Vagina (tissue), 2 donors: ENCODE measurements at regions not wholly inside any gene's neighbourhood (a gene's known extent, or its start where the extent isn't known, plus 50 kb on each side); places are given as distances from the start of the nearest gene placed in this dataset.

Experiments
- DNase-seq, 2 donors: peaks; one replicate each; pipeline ENCODE4 v3.0.0-alpha.2; 2017; ENCODE audit errors: extremely low spot score in 2 of 2
- H3K27ac ChIP-seq: fragments of 200-600 bp; sonication (generic); one replicate; pipeline ENCODE4 v1.5.1; 2019
- H3K27me3 ChIP-seq: fragments of 200-600 bp; sonication (generic); one replicate; pipeline ENCODE4 v1.5.1; 2019
- H3K36me3 ChIP-seq, 2 donors: fragments of 200-600 bp; sonication (generic); one replicate each; pipeline ENCODE4 v1.5.1; 2017 to 2019
- H3K4me1 ChIP-seq: fragments of 200-600 bp; sonication (generic); one replicate; pipeline ENCODE4 v1.5.1; 2019
- H3K4me3 ChIP-seq, 2 donors: fragments of 200-600 bp; sonication (generic); 1 replicate in 1 of 2; 2 replicates in 1 of 2; pipeline ENCODE4 v1.5.1; 2016 to 2019
- H3K9me3 ChIP-seq: fragments of 200-600 bp; sonication (generic); one replicate; pipeline ENCODE4 v1.5.1; 2019
- POLR2A ChIP-seq, 2 donors: fragments of 450-650 bp; IDR thresholded peaks; one replicate each; pipeline ENCODE4 v1.6.1; 2017; ENCODE audit warnings: antibody characterized with exemption in 2 of 2, mild to moderate bottlenecking in 2 of 2, moderate library complexity in 2 of 2
- POLR2AphosphoS5 ChIP-seq, 2 donors: sonication (generic); formaldehyde crosslinking; IDR thresholded peaks; one replicate each; pipeline ENCODE4 v1.9.0; 2017; ENCODE audit warnings: antibody characterized with exemption in 2 of 2, mild to moderate bottlenecking in 2 of 2, low read depth in 1 of 2; ENCODE audit not compliant: insufficient read depth in 1 of 2
- intact Hi-C: fragments of 100-400 bp; cut with DNase I; formaldehyde crosslinking; loops from one replicate; pipeline ENCODE4 v1.15.1; 2023
- TF ChIP-seq, protein P1 (sequence below), 3 experiments: fragments of 450-650 bp in 2 of 3; fragments of 200-600 bp in 1 of 3; sonication (generic) in 1 of 3; IDR thresholded peaks; one replicate each; pipeline ENCODE4 v1.5.1; 2017 to 2019; ENCODE audit warnings: antibody characterized with exemption in 3 of 3, mild to moderate bottlenecking in 2 of 3, moderate library complexity in 2 of 3

DNA sequence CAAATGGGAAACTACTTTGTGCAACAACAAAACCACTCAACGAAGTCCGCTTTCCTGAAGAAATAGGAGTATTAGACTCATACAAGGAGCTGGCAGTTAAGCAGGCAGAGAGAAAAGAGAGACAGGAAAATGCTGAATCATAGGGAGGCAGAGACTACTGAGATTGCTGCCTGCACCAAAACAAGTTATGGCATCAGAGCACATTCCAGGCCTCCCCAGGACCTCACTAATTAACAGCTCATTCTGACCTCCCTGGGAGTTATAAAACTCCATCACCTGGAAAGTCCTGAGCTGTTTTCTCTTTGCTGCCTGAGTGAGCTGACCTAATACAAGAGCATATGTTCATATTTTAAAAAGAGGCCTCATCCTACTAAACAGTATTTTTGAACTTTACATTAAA is 741.0 kb downstream of the MCTP2 start:
- H3K27me3 ChIP-seq: no peaks in the 10 kb centered on the region

DNA sequence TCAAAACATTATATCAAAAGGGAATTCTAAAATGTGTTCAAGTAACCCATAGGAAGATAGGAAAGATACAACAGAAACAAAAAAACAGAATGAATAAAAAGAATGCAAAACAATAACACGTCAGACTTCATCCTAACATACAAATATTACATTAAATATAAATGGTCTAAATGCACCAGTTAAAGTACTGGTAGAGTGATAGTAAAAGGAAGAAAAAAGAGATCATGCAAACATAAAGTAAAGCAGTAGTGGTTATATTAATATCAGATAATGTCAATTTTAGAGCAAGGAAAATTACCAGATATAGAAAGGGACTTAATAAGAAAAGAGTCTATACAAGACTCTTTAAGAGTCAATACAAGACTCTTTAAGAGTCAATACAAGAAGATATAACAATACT is 755.7 kb downstream of the MCTP2 start:
- Histone ChIP-seq H3K36me3 (no peaks in the 10 kb centered on the region), H3K4me1 (no peaks in the 10 kb centered on the region), H3K9me3 (no peaks in the 10 kb centered on the region), H3K4me3 (no peak overlapping the region), H3K27me3 (no peaks in the 10 kb centered on the region), H3K27ac (no peak overlapping the region)
- intact Hi-C loops: no loop called here
- DNase-seq: no peak
- TF ChIP-seq POLR2A (IDR thresholded peaks at IDR 0.05): no peak

More for the DNA sequence above, 741.0 kb downstream of the MCTP2 start:
- Histone ChIP-seq H3K4me3 (no peak overlapping the region), H3K36me3 (no peaks in the 10 kb centered on the region), H3K9me3 (no peaks in the 10 kb centered on the region), H3K27ac (no peak overlapping the region), H3K4me1 (no peaks in the 10 kb centered on the region)
- TF ChIP-seq POLR2AphosphoS5 (IDR thresholded peaks at IDR 0.05; ENCODE audit: insufficient read depth in 1 of 2, low read depth in 1 of 2) (no peak), POLR2A (IDR thresholded peaks at IDR 0.05) (no peak)
- TF ChIP-seq, protein P1, sequence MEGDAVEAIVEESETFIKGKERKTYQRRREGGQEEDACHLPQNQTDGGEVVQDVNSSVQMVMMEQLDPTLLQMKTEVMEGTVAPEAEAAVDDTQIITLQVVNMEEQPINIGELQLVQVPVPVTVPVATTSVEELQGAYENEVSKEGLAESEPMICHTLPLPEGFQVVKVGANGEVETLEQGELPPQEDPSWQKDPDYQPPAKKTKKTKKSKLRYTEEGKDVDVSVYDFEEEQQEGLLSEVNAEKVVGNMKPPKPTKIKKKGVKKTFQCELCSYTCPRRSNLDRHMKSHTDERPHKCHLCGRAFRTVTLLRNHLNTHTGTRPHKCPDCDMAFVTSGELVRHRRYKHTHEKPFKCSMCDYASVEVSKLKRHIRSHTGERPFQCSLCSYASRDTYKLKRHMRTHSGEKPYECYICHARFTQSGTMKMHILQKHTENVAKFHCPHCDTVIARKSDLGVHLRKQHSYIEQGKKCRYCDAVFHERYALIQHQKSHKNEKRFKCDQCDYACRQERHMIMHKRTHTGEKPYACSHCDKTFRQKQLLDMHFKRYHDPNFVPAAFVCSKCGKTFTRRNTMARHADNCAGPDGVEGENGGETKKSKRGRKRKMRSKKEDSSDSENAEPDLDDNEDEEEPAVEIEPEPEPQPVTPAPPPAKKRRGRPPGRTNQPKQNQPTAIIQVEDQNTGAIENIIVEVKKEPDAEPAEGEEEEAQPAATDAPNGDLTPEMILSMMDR (IDR thresholded peaks at IDR 0.05): no peak
- intact Hi-C loops: no loop called here
- no peak for DNase-seq

DNA sequence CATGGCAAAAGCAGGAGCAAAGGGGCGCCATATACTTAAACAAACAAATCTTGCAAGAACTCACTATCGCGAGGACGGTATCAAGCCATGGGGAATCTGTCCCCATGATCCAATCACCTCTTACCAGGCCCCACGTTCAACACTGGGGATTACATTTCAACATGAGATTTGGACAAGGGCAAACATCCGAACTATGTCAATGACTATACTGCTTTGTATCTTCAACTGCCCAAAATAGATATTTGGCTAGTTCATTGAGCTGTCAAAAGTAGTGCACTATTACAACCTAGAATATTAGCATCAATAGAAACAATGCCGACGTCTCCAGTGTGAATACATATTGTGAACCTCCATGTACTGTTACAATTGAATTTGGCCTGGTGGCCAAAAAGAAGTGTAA is 760.4 kb downstream of the MCTP2 start:
- Histone ChIP-seq H3K36me3 (no peaks in the 10 kb centered on the region), H3K4me1 (no peaks in the 10 kb centered on the region), H3K27ac (no peak overlapping the region), H3K4me3 (no peak overlapping the region), H3K9me3 (no peaks in the 10 kb centered on the region), H3K27me3 (no peaks in the 10 kb centered on the region)
- TF ChIP-seq, protein P1 (IDR thresholded peaks at IDR 0.05): no peak
- TF ChIP-seq POLR2A (IDR thresholded peaks at IDR 0.05) (no peak), POLR2AphosphoS5 (IDR thresholded peaks at IDR 0.05; ENCODE audit: insufficient read depth in 1 of 2, low read depth in 1 of 2) (no peak)
- no peak for DNase-seq
- intact Hi-C loops: no loop called here

DNA sequence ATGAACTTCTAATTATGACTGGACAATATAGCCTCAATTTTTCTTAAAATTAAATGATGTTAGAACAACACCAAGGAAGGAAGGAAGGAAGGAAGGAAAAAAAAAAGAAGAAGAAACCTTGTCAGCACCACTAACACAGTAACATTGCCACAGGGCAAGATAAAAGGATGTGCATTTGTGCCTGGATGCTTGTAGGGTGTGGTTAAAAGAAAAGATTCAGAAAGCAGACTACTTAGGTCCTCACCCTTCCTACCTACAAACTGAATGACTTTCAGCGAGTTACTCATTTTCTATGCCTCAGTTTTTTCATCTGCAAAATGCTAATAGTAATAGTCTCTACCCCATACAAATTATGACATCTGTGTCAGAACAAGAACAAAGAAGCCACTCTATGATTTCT is 778.3 kb downstream of the MCTP2 start:
- Histone ChIP-seq H3K36me3 (no peaks in the 10 kb centered on the region), H3K4me1 (no peaks in the 10 kb centered on the region), H3K27ac (no peak overlapping the region), H3K4me3 (no peak overlapping the region), H3K27me3 (no peaks in the 10 kb centered on the region), H3K9me3 (no peaks in the 10 kb centered on the region)
- no peak for TF ChIP-seq POLR2AphosphoS5 (IDR thresholded peaks at IDR 0.05; ENCODE audit: insufficient read depth in 1 of 2, low read depth in 1 of 2)
- no peak for TF ChIP-seq POLR2A (IDR thresholded peaks at IDR 0.05)
- TF ChIP-seq, protein P1 (IDR thresholded peaks at IDR 0.05): no peak
- intact Hi-C loops: no loop called here
- no peak for DNase-seq

DNA sequence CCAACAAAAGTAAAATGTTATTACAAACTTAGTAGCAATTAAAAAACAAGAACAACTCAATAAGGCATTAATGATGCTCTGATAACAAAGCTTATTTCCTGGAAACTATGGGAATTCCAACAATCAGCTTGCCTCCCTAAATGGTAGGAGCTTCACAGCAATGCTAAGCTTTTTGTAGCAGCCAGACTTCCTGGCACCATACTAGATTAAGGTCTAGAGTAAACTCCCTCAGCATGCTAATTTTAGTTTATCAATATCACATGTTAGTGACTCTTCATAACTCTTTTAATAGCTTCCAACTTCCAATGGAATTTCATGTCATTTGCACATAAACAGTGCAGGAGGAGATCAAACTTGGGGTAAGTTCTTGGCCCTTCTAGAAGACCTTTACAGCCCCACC is 782.0 kb downstream of the MCTP2 start:
- H3K4me1 ChIP-seq: peaks cover 12% of the 10 kb centered on the region
- no peak for DNase-seq
- TF ChIP-seq, protein P1 (IDR thresholded peaks at IDR 0.05): no peak
- no peak for TF ChIP-seq POLR2A (IDR thresholded peaks at IDR 0.05)
- no peak for TF ChIP-seq POLR2AphosphoS5 (IDR thresholded peaks at IDR 0.05; ENCODE audit: insufficient read depth in 1 of 2, low read depth in 1 of 2)
- no peaks in the 10 kb centered on the region for H3K27me3 ChIP-seq
- H3K36me3 ChIP-seq: no peaks in the 10 kb centered on the region
- no peak overlapping the region for H3K4me3 ChIP-seq
- H3K27ac ChIP-seq: no peak overlapping the region
- H3K9me3 ChIP-seq: no peaks in the 10 kb centered on the region
- intact Hi-C loops: no loop called here
